ENCODE measurements at regions not wholly inside any gene's neighbourhood (a gene's known extent, or its start where the extent isn't known, plus 50 kb on each side); places are given as distances from the start of the nearest gene placed in this dataset.
"Not testable (repeated sequence)": the region's sequence is repeated elsewhere in the genome, so short reads cannot be mapped to it uniquely, and the experiment has no call there.

- Mint-ChIP-seq H3K9me3 (no peaks in the 10 kb centered on the region), H3K36me3 (ENCODE audit: low read depth) (no peaks in the 10 kb centered on the region), H3K27me3 (ENCODE audit: low read depth) (no peaks in the 10 kb centered on the region), H3K4me3 (no peak overlapping the region), H3K4me1 (peaks cover 6% of the 10 kb centered on the region), H3K27ac (ENCODE audit: unreplicated experiment) (no peak overlapping the region)
- DNase-seq (ENCODE audit: low read depth, low spot score): no peak
- TF ChIP-seq CTCF (conservative IDR thresholded peaks at IDR 0.05): no peak
Observed at GRCh38 chr19:28578786-28579505, 634.0 kb downstream of the UQCRFS1 start.

DNA sequence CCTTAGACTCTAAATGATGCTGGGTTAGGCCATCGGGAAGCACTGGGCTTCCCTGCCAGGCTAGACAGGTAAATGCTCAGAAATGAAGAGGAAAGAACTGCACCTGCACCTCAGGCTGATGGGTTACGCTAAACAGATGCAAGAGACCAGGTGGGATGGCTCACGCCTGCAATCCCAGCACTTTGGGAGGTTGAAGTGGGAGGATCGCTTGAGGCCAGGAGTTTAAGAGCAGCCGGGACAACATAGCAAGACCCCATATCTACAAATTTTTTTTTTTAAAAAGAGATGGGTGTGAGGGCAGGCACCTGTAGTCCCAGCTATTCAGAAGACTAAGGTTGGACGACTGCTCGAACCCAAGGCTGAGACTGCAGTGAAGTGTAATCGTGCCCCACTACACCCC, 634.7 kb downstream of the UQCRFS1 start:
- H3K27me3 Mint-ChIP-seq (ENCODE audit: low read depth): no peaks in the 10 kb centered on the region

GRCh38 chr19:28577666-28578065, 635.3 kb downstream of the UQCRFS1 start:
- H3K4me1 Mint-ChIP-seq: peaks cover under 1% of the 10 kb centered on the region
- no peaks in the 10 kb centered on the region for H3K9me3 Mint-ChIP-seq
- no peak for DNase-seq (ENCODE audit: low read depth, low spot score)
- no peak for TF ChIP-seq CTCF (conservative IDR thresholded peaks at IDR 0.05)
- H3K27me3 Mint-ChIP-seq (ENCODE audit: low read depth): no peaks in the 10 kb centered on the region
- H3K36me3 Mint-ChIP-seq (ENCODE audit: low read depth): no peaks in the 10 kb centered on the region
- no peak overlapping the region for H3K27ac Mint-ChIP-seq (ENCODE audit: unreplicated experiment)
- no peak overlapping the region for H3K4me3 Mint-ChIP-seq

More for the DNA sequence above, 634.7 kb downstream of the UQCRFS1 start:
- no peak for DNase-seq (ENCODE audit: low read depth, low spot score)
- Mint-ChIP-seq H3K27ac (ENCODE audit: unreplicated experiment) (no peak overlapping the region), H3K36me3 (ENCODE audit: low read depth) (no peaks in the 10 kb centered on the region), H3K4me1 (peaks cover 6% of the 10 kb centered on the region), H3K9me3 (no peaks in the 10 kb centered on the region), H3K4me3 (no peak overlapping the region)
- TF ChIP-seq CTCF (conservative IDR thresholded peaks at IDR 0.05): no peak

GRCh38 chr19:28577233-28577632, 635.7 kb downstream of the UQCRFS1 start:
- Mint-ChIP-seq H3K9me3 (no peaks in the 10 kb centered on the region), H3K36me3 (ENCODE audit: low read depth) (no peaks in the 10 kb centered on the region), H3K27ac (ENCODE audit: unreplicated experiment) (peak overlapping the region; percentile 67), H3K4me1 (no peaks in the 10 kb centered on the region), H3K4me3 (no peak overlapping the region), H3K27me3 (ENCODE audit: low read depth) (no peaks in the 10 kb centered on the region)
- DNase-seq (ENCODE audit: low read depth, low spot score): no peak
- TF ChIP-seq CTCF (conservative IDR thresholded peaks at IDR 0.05): no peak

GRCh38 chr19:28575816-28576215, 637.1 kb downstream of the UQCRFS1 start:
- no peak overlapping the region for H3K27ac Mint-ChIP-seq (ENCODE audit: unreplicated experiment)
- no peaks in the 10 kb centered on the region for H3K9me3 Mint-ChIP-seq

DNA sequence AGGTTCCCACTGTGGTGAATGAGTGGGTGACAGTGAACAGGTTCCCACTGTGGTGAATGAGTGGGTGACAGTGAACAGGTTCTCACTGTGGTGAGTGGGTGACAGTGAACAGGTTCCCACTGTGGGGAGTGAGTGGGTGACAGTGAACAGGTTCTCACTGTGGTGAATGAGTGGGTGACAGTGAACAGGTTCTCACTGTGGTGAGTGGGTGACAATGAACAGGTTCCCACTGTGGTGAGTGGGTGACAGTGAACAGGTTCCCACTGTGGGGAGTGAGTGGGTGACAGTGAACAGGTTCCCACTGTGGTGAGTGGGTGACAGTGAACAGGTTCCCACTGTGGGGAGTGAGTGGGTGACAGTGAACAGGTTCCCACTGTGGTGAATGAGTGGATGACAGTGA, 637.6 kb downstream of the UQCRFS1 start:
- not testable (repeated sequence) for H3K27ac Mint-ChIP-seq (ENCODE audit: unreplicated experiment); H3K27me3 Mint-ChIP-seq (ENCODE audit: low read depth); H3K36me3 Mint-ChIP-seq (ENCODE audit: low read depth); DNase-seq (ENCODE audit: low read depth, low spot score); H3K4me3 Mint-ChIP-seq; H3K9me3 Mint-ChIP-seq; H3K4me1 Mint-ChIP-seq

More at GRCh38 chr19:28575816-28576215, 637.1 kb downstream of the UQCRFS1 start:
- Mint-ChIP-seq H3K27me3 (ENCODE audit: low read depth) (no peaks in the 10 kb centered on the region), H3K36me3 (ENCODE audit: low read depth) (no peaks in the 10 kb centered on the region), H3K4me3 (no peak overlapping the region), H3K4me1 (no peaks in the 10 kb centered on the region)
- DNase-seq (ENCODE audit: low read depth, low spot score): no peak
- no peak for TF ChIP-seq CTCF (conservative IDR thresholded peaks at IDR 0.05)
